ENCODE measurements at regions not wholly inside any gene's neighbourhood (a gene's known extent, or its start where the extent isn't known, plus 50 kb on each side); places are given as distances from the start of the nearest gene placed in this dataset.
A peak's percentile ranks its signal among the peaks of the same experiment; 100 is the strongest.

DNA sequence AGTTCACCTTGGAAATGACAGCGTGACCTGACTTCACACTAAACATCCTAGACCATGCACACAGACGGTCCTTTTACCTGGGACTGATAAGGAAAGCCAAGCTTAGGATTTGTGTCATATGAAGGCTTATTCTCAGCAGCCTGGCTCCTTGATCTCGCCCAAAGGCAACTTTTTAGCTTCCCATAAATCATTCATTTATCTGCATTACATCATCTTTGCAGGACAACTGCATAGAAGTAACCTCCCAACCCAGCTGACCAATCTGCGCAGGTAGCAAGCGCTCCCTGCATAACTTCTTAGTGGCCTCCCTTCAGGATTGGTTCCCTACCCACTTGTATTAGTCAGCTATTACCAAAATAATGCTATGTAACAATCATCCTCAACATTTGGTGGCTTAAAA lies 389.9 kb upstream of the PROK2 start:
- no peaks in the 10 kb centered on the region for H3K27me3 ChIP-seq
- no peak overlapping the region for H3K27ac ChIP-seq
- TF ChIP-seq POLR2A (IDR thresholded peaks at IDR 0.05) (no peak), EP300 (IDR thresholded peaks at IDR 0.05) (no peak)
- TF ChIP-seq, protein P1, sequence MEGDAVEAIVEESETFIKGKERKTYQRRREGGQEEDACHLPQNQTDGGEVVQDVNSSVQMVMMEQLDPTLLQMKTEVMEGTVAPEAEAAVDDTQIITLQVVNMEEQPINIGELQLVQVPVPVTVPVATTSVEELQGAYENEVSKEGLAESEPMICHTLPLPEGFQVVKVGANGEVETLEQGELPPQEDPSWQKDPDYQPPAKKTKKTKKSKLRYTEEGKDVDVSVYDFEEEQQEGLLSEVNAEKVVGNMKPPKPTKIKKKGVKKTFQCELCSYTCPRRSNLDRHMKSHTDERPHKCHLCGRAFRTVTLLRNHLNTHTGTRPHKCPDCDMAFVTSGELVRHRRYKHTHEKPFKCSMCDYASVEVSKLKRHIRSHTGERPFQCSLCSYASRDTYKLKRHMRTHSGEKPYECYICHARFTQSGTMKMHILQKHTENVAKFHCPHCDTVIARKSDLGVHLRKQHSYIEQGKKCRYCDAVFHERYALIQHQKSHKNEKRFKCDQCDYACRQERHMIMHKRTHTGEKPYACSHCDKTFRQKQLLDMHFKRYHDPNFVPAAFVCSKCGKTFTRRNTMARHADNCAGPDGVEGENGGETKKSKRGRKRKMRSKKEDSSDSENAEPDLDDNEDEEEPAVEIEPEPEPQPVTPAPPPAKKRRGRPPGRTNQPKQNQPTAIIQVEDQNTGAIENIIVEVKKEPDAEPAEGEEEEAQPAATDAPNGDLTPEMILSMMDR (IDR thresholded peaks at IDR 0.05), result no peak
- H3K4me1 ChIP-seq, result peaks cover 5 to 74% (median 37%) of the 10 kb centered on the region in 4 donors
- H3K4me3 ChIP-seq, result no peak overlapping the region
- H3K9me3 ChIP-seq, result no peaks in the 10 kb centered on the region
- 84 to 89% methylated on average over 5 of the region's 5 CpGs for WGBS, 2 donors
- H3K36me3 ChIP-seq, result no peaks in the 10 kb centered on the region
- DNase-seq (ENCODE audit: low spot score in 2 of 2), result no peak

GRCh38 chr3:72174040-72174439 lies 389.1 kb upstream of the PROK2 start:
- no peak for DNase-seq (ENCODE audit: low spot score in 2 of 2)
- Histone ChIP-seq H3K4me3 (no peak overlapping the region), H3K27ac (peak overlapping the region in 2 of 4 donors; percentile 81 to 97), H3K27me3 (no peaks in the 10 kb centered on the region), H3K36me3 (no peaks in the 10 kb centered on the region), H3K4me1 (peaks cover 5 to 74% (median 37%) of the 10 kb centered on the region in 4 donors), H3K9me3 (peaks cover 0 to 4% (median 0%) of the 10 kb centered on the region in 4 donors)
- TF ChIP-seq, protein P1 (IDR thresholded peaks at IDR 0.05), result no peak
- TF ChIP-seq EP300 (IDR thresholded peaks at IDR 0.05), result peak in 1 of 2 donors; percentile 29
- 47 to 48% methylated on average over 3 of the region's 3 CpGs for WGBS, 2 donors

GRCh38 chr3:72171946-72172345 lies 387.0 kb upstream of the PROK2 start:
- H3K4me1 ChIP-seq, result peaks cover 5 to 59% (median 28%) of the 10 kb centered on the region in 4 donors
- peak overlapping the region; percentile 21 to 97 (median 73) for H3K27ac ChIP-seq
- H3K27me3 ChIP-seq, result no peaks in the 10 kb centered on the region
- H3K9me3 ChIP-seq, result peaks cover 0 to 4% (median 0%) of the 10 kb centered on the region in 4 donors
- WGBS, 2 donors, result 8 to 27% methylated on average over 10 of the region's 10 CpGs
- H3K4me3 ChIP-seq, result peak overlapping the region in 2 of 4 donors; percentile 2 to 12
- peak in 1 of 2 donors; percentile 49 for DNase-seq (ENCODE audit: low spot score in 2 of 2)
- no peaks in the 10 kb centered on the region for H3K36me3 ChIP-seq
- TF ChIP-seq, protein P1 (IDR thresholded peaks at IDR 0.05), result no peak
- TF ChIP-seq POLR2A (IDR thresholded peaks at IDR 0.05), result no peak
- TF ChIP-seq EP300 (IDR thresholded peaks at IDR 0.05), result no peak

DNA sequence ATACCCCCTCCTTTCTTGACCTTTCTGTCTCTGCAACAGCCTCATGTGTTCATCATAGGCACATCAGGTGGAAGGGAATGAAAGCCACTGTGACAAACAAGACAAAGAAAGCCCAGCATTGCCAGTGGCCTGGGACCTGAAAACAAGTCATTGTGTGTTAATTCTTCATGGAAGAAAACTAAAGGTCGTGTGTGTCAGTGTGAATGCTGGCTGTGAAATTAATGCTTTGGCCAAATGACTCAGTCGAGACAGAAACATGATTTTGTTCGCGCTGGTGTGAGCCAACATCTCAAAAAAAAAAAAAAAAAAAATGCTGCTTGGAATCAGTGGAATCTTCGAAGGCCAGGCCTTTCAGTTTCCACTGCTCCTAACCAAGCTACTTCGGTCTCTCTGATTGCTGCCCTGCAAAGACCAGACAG lies 386.5 kb upstream of the PROK2 start:
- peak in 1 of 2 donors; percentile 58 for TF ChIP-seq EP300 (IDR thresholded peaks at IDR 0.05)
- TF ChIP-seq POLR2A (IDR thresholded peaks at IDR 0.05), result no peak
- H3K27me3 ChIP-seq, result no peaks in the 10 kb centered on the region
- peak overlapping the region in 2 of 4 donors; percentile 2 to 12 for H3K4me3 ChIP-seq
- DNase-seq (ENCODE audit: low spot score in 2 of 2), result peak in 1 of 2 donors; percentile 54
- peaks cover 5 to 54% (median 24%) of the 10 kb centered on the region in 4 donors for H3K4me1 ChIP-seq
- no peaks in the 10 kb centered on the region for H3K36me3 ChIP-seq
- peak overlapping the region; percentile 21 to 97 (median 73) for H3K27ac ChIP-seq
- peaks cover 0 to 4% (median 0%) of the 10 kb centered on the region in 4 donors for H3K9me3 ChIP-seq
- WGBS, 2 donors, result 9 to 13% methylated on average over 6 of the region's 6 CpGs

DNA sequence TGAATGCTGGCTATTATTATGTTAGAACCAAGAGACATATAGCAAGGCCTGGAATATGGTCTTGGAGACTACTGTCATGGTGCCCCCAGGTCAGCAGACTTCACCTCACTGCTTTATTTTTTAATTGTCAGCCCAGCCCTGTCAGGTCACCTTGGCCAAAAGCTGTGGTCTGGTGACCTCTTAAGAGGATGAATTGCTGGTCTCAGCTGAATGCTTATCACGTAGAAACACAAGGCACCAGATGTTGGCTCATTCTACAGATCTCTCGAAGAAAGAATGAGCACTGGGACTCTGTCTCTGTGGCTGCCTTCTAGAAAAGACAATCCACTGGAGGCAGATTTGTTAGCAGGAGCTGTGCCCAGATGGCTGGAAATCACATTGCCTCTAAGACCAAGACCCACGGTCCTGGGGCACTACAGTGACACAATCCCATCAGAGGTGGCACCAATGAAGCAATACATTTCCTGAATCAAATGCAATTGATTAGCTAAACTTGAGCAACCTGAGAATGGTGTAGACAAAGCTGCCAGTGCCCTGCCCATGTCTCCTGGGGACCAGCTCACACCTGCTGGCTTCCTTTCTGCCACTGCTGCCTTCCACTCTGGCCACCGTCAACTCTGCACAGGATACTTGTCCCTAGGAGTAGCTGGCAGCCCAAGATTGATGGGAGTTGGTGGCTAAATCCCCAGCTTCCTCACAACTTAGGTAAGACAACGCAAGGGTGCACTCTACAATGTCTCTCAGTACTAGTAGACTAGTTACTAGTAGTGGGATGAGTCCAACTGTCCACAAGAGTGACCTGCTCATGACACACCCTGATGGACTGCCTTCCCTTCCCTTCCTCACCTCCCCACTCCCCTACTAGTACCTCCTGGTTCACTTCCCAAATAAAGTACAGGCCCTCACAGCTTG lies 384.9 kb upstream of the PROK2 start:
- Histone ChIP-seq H3K27ac (no peak overlapping the region), H3K27me3 (no peaks in the 10 kb centered on the region), H3K9me3 (peaks cover 0 to 4% (median 0%) of the 10 kb centered on the region in 4 donors), H3K4me3 (no peak overlapping the region), H3K36me3 (no peaks in the 10 kb centered on the region), H3K4me1 (peaks cover 5 to 41% (median 23%) of the 10 kb centered on the region in 4 donors)
- no peak for DNase-seq (ENCODE audit: low spot score in 2 of 2)
- TF ChIP-seq, protein P1 (IDR thresholded peaks at IDR 0.05), result no peak
- TF ChIP-seq POLR2A (IDR thresholded peaks at IDR 0.05) (no peak), EP300 (IDR thresholded peaks at IDR 0.05) (no peak)
- WGBS, 2 donors, result 88 to 90% methylated on average over 5 of the region's 5 CpGs
